ENCODE measurements at regions not wholly inside any gene's neighbourhood (a gene's known extent, or its start where the extent isn't known, plus 50 kb on each side); places are given as distances from the start of the nearest gene placed in this dataset.

DNA sequence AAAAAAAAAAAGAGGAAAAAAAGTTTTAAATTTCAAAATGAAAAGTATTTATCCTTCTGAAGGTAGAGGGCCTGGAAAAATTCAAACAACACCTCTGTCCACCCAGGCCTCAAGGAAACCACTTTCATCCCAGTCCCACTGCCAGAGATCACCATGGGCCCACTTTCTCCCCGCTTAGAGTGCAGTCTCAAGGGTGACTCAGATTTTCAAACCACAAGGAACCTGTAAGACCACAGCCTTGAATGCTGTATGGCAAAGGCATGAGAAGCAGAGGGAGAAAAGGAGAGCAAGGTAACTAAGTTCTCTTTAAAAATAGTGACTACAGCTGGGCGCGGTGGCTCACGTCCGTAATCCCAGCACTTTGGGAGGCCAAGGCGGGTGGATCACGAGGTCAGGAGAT lies 87.9 kb upstream of the PACRGL start:
- Histone ChIP-seq H3K9me3 (no peaks in the 10 kb centered on the region), H3K4me3 (no peak overlapping the region), H3K27me3 (no peaks in the 10 kb centered on the region), H3K27ac (no peak overlapping the region), H3K4me1 (no peaks in the 10 kb centered on the region), H3K36me3 (ENCODE audit: low read depth, missing control alignments) (no peaks in the 10 kb centered on the region)
- TF ChIP-seq, protein P1, sequence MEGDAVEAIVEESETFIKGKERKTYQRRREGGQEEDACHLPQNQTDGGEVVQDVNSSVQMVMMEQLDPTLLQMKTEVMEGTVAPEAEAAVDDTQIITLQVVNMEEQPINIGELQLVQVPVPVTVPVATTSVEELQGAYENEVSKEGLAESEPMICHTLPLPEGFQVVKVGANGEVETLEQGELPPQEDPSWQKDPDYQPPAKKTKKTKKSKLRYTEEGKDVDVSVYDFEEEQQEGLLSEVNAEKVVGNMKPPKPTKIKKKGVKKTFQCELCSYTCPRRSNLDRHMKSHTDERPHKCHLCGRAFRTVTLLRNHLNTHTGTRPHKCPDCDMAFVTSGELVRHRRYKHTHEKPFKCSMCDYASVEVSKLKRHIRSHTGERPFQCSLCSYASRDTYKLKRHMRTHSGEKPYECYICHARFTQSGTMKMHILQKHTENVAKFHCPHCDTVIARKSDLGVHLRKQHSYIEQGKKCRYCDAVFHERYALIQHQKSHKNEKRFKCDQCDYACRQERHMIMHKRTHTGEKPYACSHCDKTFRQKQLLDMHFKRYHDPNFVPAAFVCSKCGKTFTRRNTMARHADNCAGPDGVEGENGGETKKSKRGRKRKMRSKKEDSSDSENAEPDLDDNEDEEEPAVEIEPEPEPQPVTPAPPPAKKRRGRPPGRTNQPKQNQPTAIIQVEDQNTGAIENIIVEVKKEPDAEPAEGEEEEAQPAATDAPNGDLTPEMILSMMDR (IDR thresholded peaks at IDR 0.05), result no peak
- no peak for TF ChIP-seq POLR2A (IDR thresholded peaks at IDR 0.05)
- intact Hi-C loops (cut with DNase I; ENCODE audit: low total_unique reads), result no loop called here
- 77 to 84% methylated on average over 7 of the region's 7 CpGs for WGBS, 2 donors
- no peak for DNase-seq

DNA sequence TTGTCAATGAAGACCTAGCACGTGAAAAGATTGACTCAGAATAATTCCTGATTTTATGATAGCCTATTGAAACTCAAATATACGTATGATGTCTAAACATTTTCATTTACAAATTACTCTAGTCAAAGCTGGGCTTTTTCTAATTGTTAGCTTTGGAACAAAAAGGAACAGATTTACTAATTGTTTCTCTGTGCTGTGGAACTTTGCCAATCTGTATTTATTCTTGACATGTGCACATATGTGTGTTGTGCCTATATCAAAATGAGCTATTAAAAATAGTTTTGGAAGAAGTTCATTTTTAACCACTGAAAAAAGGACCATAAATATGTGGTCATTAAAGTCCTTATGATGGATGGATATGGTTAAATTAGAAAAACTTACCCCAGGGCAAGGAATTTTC lies 85.4 kb upstream of the PACRGL start:
- no peak for TF ChIP-seq POLR2A (IDR thresholded peaks at IDR 0.05)
- TF ChIP-seq, protein P1 (IDR thresholded peaks at IDR 0.05), result no peak

DNA sequence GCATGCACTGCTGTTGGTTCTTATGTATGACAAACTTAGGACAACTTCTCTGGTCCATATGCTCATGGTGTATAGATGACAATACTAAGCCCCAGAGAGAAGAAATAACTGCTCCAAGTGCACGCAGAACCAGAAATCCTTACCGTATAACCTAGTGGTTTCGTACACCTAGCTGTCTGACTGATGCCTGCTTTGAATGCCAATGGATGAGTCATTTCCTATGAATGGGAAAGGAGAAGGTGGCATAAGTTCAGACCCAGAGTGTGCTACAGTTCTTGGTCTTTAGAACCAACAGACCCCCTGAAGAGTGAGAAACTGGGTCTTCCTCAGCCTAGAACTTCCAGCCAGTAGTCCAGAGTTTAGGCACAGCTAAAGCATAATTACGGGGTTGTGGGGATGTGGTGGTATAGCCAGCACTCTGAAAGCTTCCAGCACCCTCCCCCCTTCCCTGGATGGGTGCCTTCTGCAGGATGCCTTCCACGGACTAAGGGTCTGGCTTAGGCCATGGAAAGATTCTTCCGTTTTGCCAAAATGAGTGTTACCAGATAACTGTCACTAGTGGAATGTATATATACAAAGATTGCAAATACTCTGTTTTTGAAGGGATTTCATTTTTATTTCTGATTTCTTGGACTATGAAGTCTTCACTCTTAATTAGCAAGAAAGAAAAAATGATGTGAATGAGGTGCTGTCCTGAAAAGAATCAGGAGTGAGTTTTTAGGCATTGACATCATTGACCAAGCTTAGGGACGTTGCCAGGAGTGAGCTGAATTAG lies 84.6 kb upstream of the PACRGL start:
- peaks cover 3% of the 10 kb centered on the region for H3K4me1 ChIP-seq
- H3K27ac ChIP-seq, result no peak overlapping the region
- no peak for DNase-seq
- WGBS, 2 donors, result 69 to 82% methylated on average over 7 of the region's 7 CpGs
- TF ChIP-seq POLR2A (IDR thresholded peaks at IDR 0.05), result no peak
- TF ChIP-seq, protein P1 (IDR thresholded peaks at IDR 0.05), result no peak
- H3K4me3 ChIP-seq, result no peak overlapping the region
- H3K9me3 ChIP-seq, result no peaks in the 10 kb centered on the region
- intact Hi-C loops (cut with DNase I; ENCODE audit: low total_unique reads), result no loop called here
- H3K36me3 ChIP-seq (ENCODE audit: low read depth, missing control alignments), result no peaks in the 10 kb centered on the region
- no peaks in the 10 kb centered on the region for H3K27me3 ChIP-seq

More for the DNA sequence above, 85.4 kb upstream of the PACRGL start:
- WGBS, 2 donors, result 78 to 81% methylated on average over 2 of the region's 2 CpGs
- no peaks in the 10 kb centered on the region for H3K27me3 ChIP-seq
- intact Hi-C loops (cut with DNase I; ENCODE audit: low total_unique reads), result no loop called here
- no peak overlapping the region for H3K27ac ChIP-seq
- H3K4me3 ChIP-seq, result no peak overlapping the region
- no peaks in the 10 kb centered on the region for H3K4me1 ChIP-seq
- no peaks in the 10 kb centered on the region for H3K9me3 ChIP-seq
- no peaks in the 10 kb centered on the region for H3K36me3 ChIP-seq (ENCODE audit: low read depth, missing control alignments)
- no peak for DNase-seq

DNA sequence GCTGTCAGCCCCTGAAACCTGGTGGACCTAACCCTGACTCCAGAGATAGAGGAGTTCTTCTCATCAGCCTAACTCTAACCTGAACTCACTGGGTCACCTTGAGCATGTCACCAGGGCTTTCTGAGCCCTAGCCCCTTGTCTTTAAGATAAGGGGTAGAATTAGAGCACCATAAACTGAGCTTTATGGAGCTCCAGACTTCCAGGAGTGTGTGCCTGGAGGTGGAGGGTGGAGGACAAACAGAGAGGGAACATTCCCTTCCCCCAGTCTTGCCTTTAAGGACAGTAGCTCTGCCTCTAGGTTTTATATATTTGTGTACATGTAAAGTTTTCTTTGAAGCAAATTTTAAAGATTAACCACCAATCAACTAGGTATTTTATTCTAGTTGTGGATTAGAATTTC lies 83.9 kb upstream of the PACRGL start:
- Histone ChIP-seq H3K36me3 (ENCODE audit: low read depth, missing control alignments) (no peaks in the 10 kb centered on the region), H3K4me1 (peaks cover 3% of the 10 kb centered on the region), H3K27me3 (no peaks in the 10 kb centered on the region), H3K9me3 (no peaks in the 10 kb centered on the region), H3K4me3 (no peak overlapping the region), H3K27ac (no peak overlapping the region)
- TF ChIP-seq POLR2A (IDR thresholded peaks at IDR 0.05), result no peak
- TF ChIP-seq, protein P1 (IDR thresholded peaks at IDR 0.05), result no peak
- intact Hi-C loops (cut with DNase I; ENCODE audit: low total_unique reads), result no loop called here
- DNase-seq, result no peak

DNA sequence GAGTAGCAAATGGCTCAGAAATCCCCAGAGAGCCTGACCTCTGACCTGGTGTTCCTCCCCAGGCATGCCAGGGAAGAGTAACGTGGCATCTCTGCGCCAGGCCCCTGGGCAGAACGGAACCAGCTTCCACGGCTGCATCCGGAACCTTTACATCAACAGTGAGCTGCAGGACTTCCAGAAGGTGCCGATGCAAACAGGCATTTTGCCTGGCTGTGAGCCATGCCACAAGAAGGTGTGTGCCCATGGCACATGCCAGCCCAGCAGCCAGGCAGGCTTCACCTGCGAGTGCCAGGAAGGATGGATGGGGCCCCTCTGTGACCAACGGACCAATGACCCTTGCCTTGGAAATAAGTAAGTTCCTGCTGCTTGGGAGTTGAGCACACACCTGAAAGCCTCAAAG lies 83.4 kb upstream of the PACRGL start:
- 89 to 96% methylated on average over 7 to 8 of the region's 8 CpGs for WGBS, 2 donors
- Histone ChIP-seq H3K4me3 (no peak overlapping the region), H3K36me3 (ENCODE audit: low read depth, missing control alignments) (no peaks in the 10 kb centered on the region), H3K27me3 (no peaks in the 10 kb centered on the region), H3K4me1 (peaks cover 3% of the 10 kb centered on the region), H3K9me3 (no peaks in the 10 kb centered on the region), H3K27ac (no peak overlapping the region)
- no peak for DNase-seq
- intact Hi-C loops (cut with DNase I; ENCODE audit: low total_unique reads), result no loop called here
- no peak for TF ChIP-seq POLR2A (IDR thresholded peaks at IDR 0.05)
- TF ChIP-seq, protein P1 (IDR thresholded peaks at IDR 0.05), result no peak
